IMR-90 (cell line): ENCODE measurements at regions not wholly inside any gene's neighbourhood (a gene's known extent, or its start where the extent isn't known, plus 50 kb on each side); places are given as distances from the start of the nearest gene placed in this dataset.
A peak's percentile ranks its signal among the peaks of the same experiment; 100 is the strongest.

Source experiments
- ATAC-seq: fragments of 200-7000 bp; cut with Tn5 transposase; 2 replicates; pipeline ENCODE4 v1.9.1; 2020; ENCODE audit warnings: low read depth, mild to moderate bottlenecking, moderate library complexity
- BruUV-seq: library from RNA; stranded (reverse); fragments of 400-500 nt; replicated peaks from 2 replicates; lab custom pipeline; 2021; lab: Mats Ljungman, UMichigan
- CTCF ChIA-PET: fragments of 300-600 bp; formaldehyde crosslinking; extraction: SDS; loops from one replicate; lab custom pipeline; 2021; ENCODE audit warnings: antibody characterized with exemption; lab: Yijun Ruan, JAX
- POLR2A ChIA-PET: fragments of 300-600 bp; sonication (Branson Sonifier 250); formaldehyde crosslinking; loops from one replicate; lab custom pipeline; 2022; ENCODE audit warnings: antibody characterized with exemption; ENCODE audit not compliant: unreplicated experiment; lab: Charles Lee
- DNase-seq: peaks from one replicate; pipeline ENCODE4 v3.0.0; 2013
- H2AFZ ChIP-seq: replicated peaks from 2 replicates; pipeline ENCODE3; 2013; ENCODE audit warnings: low read length, mild to moderate bottlenecking; ENCODE audit not compliant: poor library complexity
- H2AK5ac ChIP-seq: 2 replicates; pipeline ENCODE4 v1.6.1; 2013; ENCODE audit warnings: low read depth, low read length, inconsistent platforms
- H2AK9ac ChIP-seq: replicated peaks from 2 replicates; pipeline ENCODE3; 2013; ENCODE audit warnings: mild to moderate bottlenecking, low read depth, low read length, moderate library complexity; ENCODE audit not compliant: poor library complexity
- H2BK120ac ChIP-seq: 2 replicates; pipeline ENCODE4 v1.6.1; 2013; ENCODE audit warnings: low read depth, low read length, inconsistent platforms
- H2BK15ac ChIP-seq: 3 replicates; pipeline ENCODE4 v1.6.1; 2013; ENCODE audit warnings: low read depth, low read length, inconsistent platforms
- H2BK20ac ChIP-seq: 2 replicates; pipeline ENCODE4 v1.6.1; 2013; ENCODE audit warnings: low read depth, mild to moderate bottlenecking, inconsistent platforms, low read length, moderate library complexity
- H2BK5ac ChIP-seq: 2 replicates; pipeline ENCODE4 v1.6.1; 2013; ENCODE audit warnings: mild to moderate bottlenecking, low read depth, low read length, inconsistent platforms; ENCODE audit not compliant: poor library complexity, severe bottlenecking
- H3K14ac ChIP-seq: replicated peaks from 2 replicates; pipeline ENCODE4 v1.6.1; 2013; ENCODE audit warnings: low read depth, low read length, inconsistent platforms
- H3K18ac ChIP-seq: 2 replicates; pipeline ENCODE4 v1.6.1; 2013; ENCODE audit warnings: low read depth, low read length, control low read depth
- H3K23ac ChIP-seq: 2 replicates; pipeline ENCODE4 v1.6.1; 2013; ENCODE audit warnings: low read depth, low read length, inconsistent platforms
- H3K27ac ChIP-seq: 2 replicates; pipeline ENCODE4 v1.5.1; 2013; ENCODE audit warnings: mild to moderate bottlenecking, control low read depth, low read length; ENCODE audit not compliant: insufficient read depth
- H3K27me3 ChIP-seq: 2 replicates; pipeline ENCODE4 v1.6.1; 2013; ENCODE audit warnings: low read length; ENCODE audit not compliant: control insufficient read depth, insufficient read depth
- H3K36me3 ChIP-seq: 2 replicates; pipeline ENCODE4 v1.6.1; 2013; ENCODE audit warnings: low read length, mixed read lengths; ENCODE audit not compliant: control insufficient read depth, insufficient read depth
- H3K4ac ChIP-seq: 2 replicates; pipeline ENCODE4 v1.6.1; 2013; ENCODE audit warnings: low read depth, low read length, inconsistent platforms
- H3K4me1 ChIP-seq: 2 replicates; pipeline ENCODE4 v1.6.1; 2013; ENCODE audit warnings: low read length, mixed read lengths; ENCODE audit not compliant: control insufficient read depth, insufficient read depth
- H3K4me2 ChIP-seq: 2 replicates; pipeline ENCODE4 v1.6.1; 2013; ENCODE audit warnings: low read depth, mild to moderate bottlenecking, control low read depth, low read length, moderate library complexity
- H3K4me3 ChIP-seq: 2 replicates; pipeline ENCODE4 v1.5.1; 2013; ENCODE audit warnings: low read depth, mild to moderate bottlenecking, control low read depth, low read length, moderate library complexity; ENCODE audit not compliant: insufficient read depth
- H3K56ac ChIP-seq: 2 replicates; pipeline ENCODE4 v1.6.1; 2013; ENCODE audit warnings: low read length, inconsistent platforms; ENCODE audit not compliant: insufficient read depth; ENCODE audit errors: extremely low read depth
- H3K79me1 ChIP-seq, 2 experiments: 2 replicates each; pipeline ENCODE4 v1.6.1; 2013; ENCODE audit warnings: low read length in 2 of 2, inconsistent platforms in 1 of 2, low read depth in 1 of 2
- H3K9ac ChIP-seq: 2 replicates; pipeline ENCODE4 v1.6.1; 2013; ENCODE audit warnings: low read depth, low read length, control low read depth
- H3K9me1 ChIP-seq: 2 replicates; pipeline ENCODE4 v1.6.1; 2013; ENCODE audit warnings: low read length, inconsistent platforms; ENCODE audit not compliant: insufficient read depth
- H3K9me3 ChIP-seq: 2 replicates; pipeline ENCODE4 v1.6.1; 2013; ENCODE audit warnings: low read length; ENCODE audit not compliant: control insufficient read depth, insufficient read depth
- H4K20me1 ChIP-seq: 2 replicates; pipeline ENCODE4 v1.6.1; 2013; ENCODE audit warnings: low read length, inconsistent platforms; ENCODE audit not compliant: insufficient read depth
- H4K5ac ChIP-seq: 2 replicates; pipeline ENCODE4 v1.6.1; 2013; ENCODE audit warnings: mild to moderate bottlenecking, low read depth, low read length, control low read depth
- H4K8ac ChIP-seq, 2 experiments: 2 replicates each; pipeline ENCODE4 v1.6.1; 2013; ENCODE audit warnings: low read depth in 2 of 2, low read length in 2 of 2, control low read depth in 1 of 2, inconsistent platforms in 1 of 2
- H4K91ac ChIP-seq: 2 replicates; pipeline ENCODE4 v1.6.1; 2013; ENCODE audit warnings: low read depth, low read length, inconsistent platforms; ENCODE audit not compliant: insufficient read depth
- BHLHE40 ChIP-seq: fragments of 150-350 bp; IDR thresholded peaks from 2 replicates; pipeline ENCODE4 v1.6.1; 2016; ENCODE audit warnings: mild to moderate bottlenecking, low read depth, low read length
- CEBPB ChIP-seq: IDR thresholded peaks from 2 replicates; pipeline ENCODE4 v1.6.1; 2012; ENCODE audit warnings: low read depth, low read length, improper control_type of control experiment
- CHD1 ChIP-seq: IDR thresholded peaks from 2 replicates; pipeline ENCODE4 v1.6.1; 2012; ENCODE audit warnings: low read depth, low read length, improper control_type of control experiment
- CTCF ChIP-seq: conservative IDR thresholded peaks from 2 replicates; pipeline ENCODE4 v1.5.1; 2012; ENCODE audit warnings: mild to moderate bottlenecking, low read depth, low read length, improper control_type of control experiment
- MAZ ChIP-seq: IDR thresholded peaks from 2 replicates; pipeline ENCODE4 v1.6.1; 2012; ENCODE audit warnings: low read depth, mild to moderate bottlenecking, low read length, improper control_type of control experiment, moderate library complexity, borderline replicate concordance
- NFE2L2 ChIP-seq: fragments of 150-350 bp; IDR thresholded peaks from 2 replicates; pipeline ENCODE4 v1.6.1; 2016; ENCODE audit warnings: low read depth, mild to moderate bottlenecking, low read length
- POLR2A ChIP-seq: IDR thresholded peaks from 2 replicates; pipeline ENCODE4 v1.6.1; 2012; ENCODE audit warnings: mild to moderate bottlenecking, low read depth, low read length
- RAD21 ChIP-seq: IDR thresholded peaks from 2 replicates; pipeline ENCODE4 v1.6.1; 2012; ENCODE audit warnings: low read length, improper control_type of control experiment
- RCOR1 ChIP-seq: IDR thresholded peaks from 2 replicates; pipeline ENCODE4 v1.6.1; 2012; ENCODE audit warnings: mild to moderate bottlenecking, low read length, improper control_type of control experiment; ENCODE audit not compliant: insufficient replicate concordance
- RFX5 ChIP-seq: IDR thresholded peaks from 2 replicates; pipeline ENCODE4 v1.8.0; 2012; ENCODE audit warnings: low read depth, mild to moderate bottlenecking, low read length, moderate library complexity
- SMC3 ChIP-seq: fragments of 150-350 bp; IDR thresholded peaks from 2 replicates; pipeline ENCODE4 v1.6.1; 2016; ENCODE audit warnings: low read depth, mild to moderate bottlenecking, antibody characterized with exemption, low read length, moderate library complexity
- USF2 ChIP-seq: fragments of 150-350 bp; IDR thresholded peaks from 2 replicates; pipeline ENCODE4 v1.6.1; 2017; ENCODE audit warnings: mild to moderate bottlenecking, antibody characterized with exemption, low read length, low read depth
- WGBS, 2 experiments: methylation state at CpG; one replicate each; pipeline versions ENCODE4 v1.1.5 to v1.1.7; 2013; ENCODE audit warnings: missing lambda C conversion rate in 2 of 2; ENCODE audit not compliant: insufficient read length in 1 of 2; ENCODE audit errors: extremely low coverage in 2 of 2; 5-methylcytosine and 5-hydroxymethylcytosine counted together
- dilution Hi-C: fragments of 300-500 bp; cut with HindIII; formaldehyde crosslinking; loops from one replicate; pipeline ENCODE4 v1.14.3; 2018; ENCODE audit warnings: low sequenced_read_pairs; ENCODE audit not compliant: unreplicated experiment
- in situ Hi-C: fragments of 300-500 bp; cut with MboI; formaldehyde crosslinking; loops from 3 replicates; pipeline ENCODE4 v1.14.3; 2019; ENCODE audit warnings: low sequenced_read_pairs, inconsistent platforms, mixed read lengths
- intact Hi-C: fragments of 100-400 bp; cut with micrococcal nuclease; formaldehyde crosslinking; loops from 2 replicates; pipeline ENCODE4 v1.10.0; 2022

GRCh38 chr17:74107107-74107506 is 96.4 kb upstream of the RPL38 start:
- Histone ChIP-seq H4K5ac (no peak overlapping the region), H3K36me3 (no peaks in the 10 kb centered on the region), H3K27me3 (no peaks in the 10 kb centered on the region), H2AFZ (peak overlapping the region; percentile 14), H3K9ac (no peak overlapping the region), H3K4me3 (no peak overlapping the region), H3K4me2 (no peak overlapping the region), H3K56ac (no peak overlapping the region), H2AK9ac (no peak overlapping the region), H3K14ac (no peak overlapping the region), H3K27ac (no peak overlapping the region), H2BK120ac (no peak overlapping the region), H3K4ac (no peak overlapping the region), H4K8ac (no peak overlapping the region), H2BK5ac (no peak overlapping the region), H3K23ac (no peak overlapping the region), H3K9me3 (peaks cover 53% of the 10 kb centered on the region), H4K91ac (no peak overlapping the region), H2AK5ac (no peak overlapping the region), H4K20me1 (no peaks in the 10 kb centered on the region), H3K9me1 (no peaks in the 10 kb centered on the region), H2BK20ac (no peak overlapping the region), H2BK15ac (no peak overlapping the region), H3K4me1 (no peaks in the 10 kb centered on the region), H3K79me1 (no peaks in the 10 kb centered on the region), H3K18ac (no peak overlapping the region)
- ATAC-seq, result no peak
- BruUV-seq, result no TSS peak
- in situ Hi-C loops (loop anchor here (25.0 kb wide), 1 partner anchor 145 kb away; no protein-coding TSS in a partner anchor), dilution Hi-C loops (no loop called here), intact Hi-C loops (no loop called here)
- ChIA-PET POLR2A (no interaction called here), CTCF (no interaction called here)
- WGBS, 2 experiments, result 71% methylated on average over 13 of the region's 15 CpGs; no CpG with 5 or more reads in 1 of the 2 experiments
- TF ChIP-seq BHLHE40 (no peak), CTCF (no peak), RAD21 (no peak), RFX5 (no peak), USF2 (no peak), RCOR1 (no peak), POLR2A (no peak), SMC3 (no peak), CEBPB (no peak), CHD1 (no peak), MAZ (no peak), NFE2L2 (no peak)
- no peak for DNase-seq
